ENCODE measurements at regions not wholly inside any gene's neighbourhood (a gene's known extent, or its start where the extent isn't known, plus 50 kb on each side); places are given as distances from the start of the nearest gene placed in this dataset.

GRCh38 chr11:112806876-112807275, 154.3 kb upstream of the NCAM1 start:
- Histone ChIP-seq H3K4me3 (replicated peaks in 1 of 2; ENCODE audit: low read depth in 1 of 2, low read length in 2 of 2) (no peak overlapping the region), H3K27me3 (ENCODE audit: insufficient read depth, low read length) (peaks cover 8% of the 10 kb centered on the region), H3K4me1 (ENCODE audit: control insufficient read depth in 1 of 2, insufficient read depth in 2 of 2, low read length in 2 of 2) (no peaks in the 10 kb centered on the region), H3K79me2 (ENCODE audit: insufficient read depth, low read length) (no peaks in the 10 kb centered on the region), H4K20me1 (ENCODE audit: insufficient read depth) (no peaks in the 10 kb centered on the region), H3K4me2 (ENCODE audit: low read length) (no peak overlapping the region), H3K9me3 (ENCODE audit: control insufficient read depth in 1 of 2, insufficient read depth in 1 of 2, low read depth in 1 of 2, low read length in 2 of 2) (no peaks in the 10 kb centered on the region), H2AFZ (ENCODE audit: low read depth, low read length, poor library complexity, severe bottlenecking) (no peak overlapping the region), H3K36me3 (ENCODE audit: control insufficient read depth in 1 of 2, insufficient read depth in 2 of 2, low read length in 2 of 2) (no peaks in the 10 kb centered on the region), H3K27ac (ENCODE audit: low read depth, low read length) (no peak overlapping the region), H3K9ac (ENCODE audit: low read length) (no peak overlapping the region), H3K9me2 (ENCODE audit: insufficient read depth) (no peaks in the 10 kb centered on the region)
- ChIA-PET POLR2A (no interaction called here), CTCF (no interaction called here), RAD21 (ENCODE audit: low non-redundant PET in 1 of 2, low total read pairs in 2 of 2, uncharacterized antibody in 2 of 2, unreplicated experiment in 2 of 2) (no interaction called here)
- no TSS peak for BruUV-seq (replicated peaks)
- DNase-seq (ENCODE audit: low read depth, low spot score) = no peak
- intact Hi-C loops (cut with micrococcal nuclease) = no loop called here
- no peak for TF ChIP-seq JUND (IDR thresholded peaks at IDR 0.05)
- TF ChIP-seq, protein P1, sequence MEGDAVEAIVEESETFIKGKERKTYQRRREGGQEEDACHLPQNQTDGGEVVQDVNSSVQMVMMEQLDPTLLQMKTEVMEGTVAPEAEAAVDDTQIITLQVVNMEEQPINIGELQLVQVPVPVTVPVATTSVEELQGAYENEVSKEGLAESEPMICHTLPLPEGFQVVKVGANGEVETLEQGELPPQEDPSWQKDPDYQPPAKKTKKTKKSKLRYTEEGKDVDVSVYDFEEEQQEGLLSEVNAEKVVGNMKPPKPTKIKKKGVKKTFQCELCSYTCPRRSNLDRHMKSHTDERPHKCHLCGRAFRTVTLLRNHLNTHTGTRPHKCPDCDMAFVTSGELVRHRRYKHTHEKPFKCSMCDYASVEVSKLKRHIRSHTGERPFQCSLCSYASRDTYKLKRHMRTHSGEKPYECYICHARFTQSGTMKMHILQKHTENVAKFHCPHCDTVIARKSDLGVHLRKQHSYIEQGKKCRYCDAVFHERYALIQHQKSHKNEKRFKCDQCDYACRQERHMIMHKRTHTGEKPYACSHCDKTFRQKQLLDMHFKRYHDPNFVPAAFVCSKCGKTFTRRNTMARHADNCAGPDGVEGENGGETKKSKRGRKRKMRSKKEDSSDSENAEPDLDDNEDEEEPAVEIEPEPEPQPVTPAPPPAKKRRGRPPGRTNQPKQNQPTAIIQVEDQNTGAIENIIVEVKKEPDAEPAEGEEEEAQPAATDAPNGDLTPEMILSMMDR (IDR thresholded peaks at IDR 0.05 in 2 of 3, conservative IDR thresholded peaks at IDR 0.05 in 1 of 3; ENCODE audit: borderline replicate concordance in 1 of 3, insufficient read depth in 1 of 3, low read depth in 2 of 3, low read length in 2 of 3) = no peak
- TF ChIP-seq SRF (IDR thresholded peaks at IDR 0.05; ENCODE audit: low read depth) = no peak
- TF ChIP-seq ELF1 (IDR thresholded peaks at IDR 0.05; ENCODE audit: borderline replicate concordance, low read depth) = no peak
- ATAC-seq = no peak

DNA sequence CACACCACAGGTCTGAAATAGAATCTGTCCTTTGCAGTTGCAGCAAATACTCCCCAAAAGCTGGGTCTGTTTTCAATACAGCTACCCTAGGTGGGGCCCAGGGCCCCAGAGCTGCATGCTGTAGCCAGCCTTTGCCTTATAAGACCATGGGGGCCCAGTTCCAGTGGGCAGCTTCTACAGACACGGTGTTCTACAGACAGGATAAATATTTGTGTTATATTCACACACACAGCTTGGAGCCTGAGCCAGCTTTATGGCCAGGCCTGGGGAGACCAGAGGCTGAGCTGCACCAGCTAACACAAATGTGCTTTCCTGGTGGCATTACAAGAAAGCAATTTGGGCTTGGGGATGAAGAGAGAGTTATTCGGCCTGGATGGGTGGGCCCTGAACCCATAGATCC, 151.8 kb upstream of the NCAM1 start:
- Histone ChIP-seq H3K9me3 (ENCODE audit: control insufficient read depth in 1 of 2, insufficient read depth in 1 of 2, low read depth in 1 of 2, low read length in 2 of 2) (no peaks in the 10 kb centered on the region), H3K9ac (ENCODE audit: low read length) (no peak overlapping the region), H3K27me3 (ENCODE audit: insufficient read depth, low read length) (peaks cover 8% of the 10 kb centered on the region), H2AFZ (ENCODE audit: low read depth, low read length, poor library complexity, severe bottlenecking) (no peak overlapping the region), H3K36me3 (ENCODE audit: control insufficient read depth in 1 of 2, insufficient read depth in 2 of 2, low read length in 2 of 2) (no peaks in the 10 kb centered on the region), H3K27ac (ENCODE audit: low read depth, low read length) (no peak overlapping the region), H3K79me2 (ENCODE audit: insufficient read depth, low read length) (no peaks in the 10 kb centered on the region), H3K9me2 (ENCODE audit: insufficient read depth) (no peaks in the 10 kb centered on the region), H3K4me2 (ENCODE audit: low read length) (no peak overlapping the region), H4K20me1 (ENCODE audit: insufficient read depth) (no peaks in the 10 kb centered on the region), H3K4me1 (ENCODE audit: control insufficient read depth in 1 of 2, insufficient read depth in 2 of 2, low read length in 2 of 2) (no peaks in the 10 kb centered on the region), H3K4me3 (replicated peaks in 1 of 2; ENCODE audit: low read depth in 1 of 2, low read length in 2 of 2) (no peak overlapping the region)
- BruUV-seq (replicated peaks) = no TSS peak
- intact Hi-C loops (cut with micrococcal nuclease) = no loop called here
- ChIA-PET RAD21 (ENCODE audit: low non-redundant PET in 1 of 2, low total read pairs in 2 of 2, uncharacterized antibody in 2 of 2, unreplicated experiment in 2 of 2) (no interaction called here), CTCF (no interaction called here), POLR2A (no interaction called here)
- ATAC-seq = no peak
- no peak for DNase-seq (ENCODE audit: low read depth, low spot score)
- no peak for TF ChIP-seq ATF3 (IDR thresholded peaks at IDR 0.05)
- TF ChIP-seq ELF1 (IDR thresholded peaks at IDR 0.05; ENCODE audit: borderline replicate concordance, low read depth) = no peak
- TF ChIP-seq, protein P1 (IDR thresholded peaks at IDR 0.05 in 2 of 3, conservative IDR thresholded peaks at IDR 0.05 in 1 of 3; ENCODE audit: borderline replicate concordance in 1 of 3, insufficient read depth in 1 of 3, low read depth in 2 of 3, low read length in 2 of 3) = no peak
- TF ChIP-seq SP1 (IDR thresholded peaks at IDR 0.05; ENCODE audit: low read depth) = no peak
- TF ChIP-seq CBX3 (IDR thresholded peaks at IDR 0.05; ENCODE audit: low read depth) = no peak
- no peak for TF ChIP-seq ZFX (IDR thresholded peaks at IDR 0.05)
- no peak for TF ChIP-seq TCF7L2 (IDR thresholded peaks at IDR 0.05; ENCODE audit: borderline replicate concordance, extremely low read depth, insufficient read depth, insufficient read length)
- no peak for TF ChIP-seq POLR2AphosphoS5 (IDR thresholded peaks at IDR 0.05; ENCODE audit: low read depth, low read length)
- no peak for TF ChIP-seq SRF (IDR thresholded peaks at IDR 0.05; ENCODE audit: low read depth)
- no peak for TF ChIP-seq EZH2phosphoT487 (IDR thresholded peaks at IDR 0.05; ENCODE audit: borderline replicate concordance)
- TF ChIP-seq, protein P2, sequence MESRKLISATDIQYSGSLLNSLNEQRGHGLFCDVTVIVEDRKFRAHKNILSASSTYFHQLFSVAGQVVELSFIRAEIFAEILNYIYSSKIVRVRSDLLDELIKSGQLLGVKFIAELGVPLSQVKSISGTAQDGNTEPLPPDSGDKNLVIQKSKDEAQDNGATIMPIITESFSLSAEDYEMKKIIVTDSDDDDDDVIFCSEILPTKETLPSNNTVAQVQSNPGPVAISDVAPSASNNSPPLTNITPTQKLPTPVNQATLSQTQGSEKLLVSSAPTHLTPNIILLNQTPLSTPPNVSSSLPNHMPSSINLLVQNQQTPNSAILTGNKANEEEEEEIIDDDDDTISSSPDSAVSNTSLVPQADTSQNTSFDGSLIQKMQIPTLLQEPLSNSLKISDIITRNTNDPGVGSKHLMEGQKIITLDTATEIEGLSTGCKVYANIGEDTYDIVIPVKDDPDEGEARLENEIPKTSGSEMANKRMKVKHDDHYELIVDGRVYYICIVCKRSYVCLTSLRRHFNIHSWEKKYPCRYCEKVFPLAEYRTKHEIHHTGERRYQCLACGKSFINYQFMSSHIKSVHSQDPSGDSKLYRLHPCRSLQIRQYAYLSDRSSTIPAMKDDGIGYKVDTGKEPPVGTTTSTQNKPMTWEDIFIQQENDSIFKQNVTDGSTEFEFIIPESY (IDR thresholded peaks at IDR 0.05; ENCODE audit: extremely low read depth, insufficient replicate concordance, low read length) = no peak
- no peak for TF ChIP-seq EGR1 (IDR thresholded peaks at IDR 0.05; ENCODE audit: low read depth)
- TF ChIP-seq YY1 (IDR thresholded peaks at IDR 0.05; ENCODE audit: extremely low read depth, insufficient replicate concordance, low read depth, low read length) = no peak

Measured in HCT116 (cell line).